ENCODE measurements at regions not wholly inside any gene's neighbourhood (a gene's known extent, or its start where the extent isn't known, plus 50 kb on each side); places are given as distances from the start of the nearest gene placed in this dataset.
"Not testable (repeated sequence)": the region's sequence is repeated elsewhere in the genome, so short reads cannot be mapped to it uniquely, and the experiment has no call there.

DNA sequence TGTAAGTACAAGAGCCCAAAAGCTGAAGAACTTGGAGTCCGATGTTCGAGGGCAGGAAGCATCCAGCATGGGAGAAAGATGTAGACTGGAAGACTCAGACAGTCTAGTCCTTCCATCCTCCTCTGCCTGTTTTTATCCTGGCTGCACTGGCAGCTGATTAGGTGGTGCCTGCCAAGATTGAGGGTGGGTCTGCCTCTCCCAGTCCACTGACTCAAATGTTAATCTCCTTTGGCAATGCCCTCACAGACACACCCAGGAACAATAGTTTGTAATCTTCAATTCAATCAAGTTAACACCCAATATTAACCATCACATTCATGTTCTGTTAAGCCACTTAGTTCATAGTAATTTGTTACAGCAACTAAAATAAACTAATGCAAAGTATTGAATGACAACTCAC lies 904.4 kb upstream of the HS3ST1 start:
- TF ChIP-seq, protein P1, sequence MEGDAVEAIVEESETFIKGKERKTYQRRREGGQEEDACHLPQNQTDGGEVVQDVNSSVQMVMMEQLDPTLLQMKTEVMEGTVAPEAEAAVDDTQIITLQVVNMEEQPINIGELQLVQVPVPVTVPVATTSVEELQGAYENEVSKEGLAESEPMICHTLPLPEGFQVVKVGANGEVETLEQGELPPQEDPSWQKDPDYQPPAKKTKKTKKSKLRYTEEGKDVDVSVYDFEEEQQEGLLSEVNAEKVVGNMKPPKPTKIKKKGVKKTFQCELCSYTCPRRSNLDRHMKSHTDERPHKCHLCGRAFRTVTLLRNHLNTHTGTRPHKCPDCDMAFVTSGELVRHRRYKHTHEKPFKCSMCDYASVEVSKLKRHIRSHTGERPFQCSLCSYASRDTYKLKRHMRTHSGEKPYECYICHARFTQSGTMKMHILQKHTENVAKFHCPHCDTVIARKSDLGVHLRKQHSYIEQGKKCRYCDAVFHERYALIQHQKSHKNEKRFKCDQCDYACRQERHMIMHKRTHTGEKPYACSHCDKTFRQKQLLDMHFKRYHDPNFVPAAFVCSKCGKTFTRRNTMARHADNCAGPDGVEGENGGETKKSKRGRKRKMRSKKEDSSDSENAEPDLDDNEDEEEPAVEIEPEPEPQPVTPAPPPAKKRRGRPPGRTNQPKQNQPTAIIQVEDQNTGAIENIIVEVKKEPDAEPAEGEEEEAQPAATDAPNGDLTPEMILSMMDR (IDR thresholded peaks at IDR 0.05), result not testable (repeated sequence)
- TF ChIP-seq GATA3 (IDR thresholded peaks at IDR 0.05; ENCODE audit: borderline replicate concordance); SMC3 (IDR thresholded peaks at IDR 0.05); POLR2AphosphoS2 (conservative IDR thresholded peaks at IDR 0.05; ENCODE audit: low read length); EP300 (IDR thresholded peaks at IDR 0.05); JUN (IDR thresholded peaks at IDR 0.05); SREBF2 (IDR thresholded peaks at IDR 0.05): not testable (repeated sequence)
- TF ChIP-seq, protein P2, sequence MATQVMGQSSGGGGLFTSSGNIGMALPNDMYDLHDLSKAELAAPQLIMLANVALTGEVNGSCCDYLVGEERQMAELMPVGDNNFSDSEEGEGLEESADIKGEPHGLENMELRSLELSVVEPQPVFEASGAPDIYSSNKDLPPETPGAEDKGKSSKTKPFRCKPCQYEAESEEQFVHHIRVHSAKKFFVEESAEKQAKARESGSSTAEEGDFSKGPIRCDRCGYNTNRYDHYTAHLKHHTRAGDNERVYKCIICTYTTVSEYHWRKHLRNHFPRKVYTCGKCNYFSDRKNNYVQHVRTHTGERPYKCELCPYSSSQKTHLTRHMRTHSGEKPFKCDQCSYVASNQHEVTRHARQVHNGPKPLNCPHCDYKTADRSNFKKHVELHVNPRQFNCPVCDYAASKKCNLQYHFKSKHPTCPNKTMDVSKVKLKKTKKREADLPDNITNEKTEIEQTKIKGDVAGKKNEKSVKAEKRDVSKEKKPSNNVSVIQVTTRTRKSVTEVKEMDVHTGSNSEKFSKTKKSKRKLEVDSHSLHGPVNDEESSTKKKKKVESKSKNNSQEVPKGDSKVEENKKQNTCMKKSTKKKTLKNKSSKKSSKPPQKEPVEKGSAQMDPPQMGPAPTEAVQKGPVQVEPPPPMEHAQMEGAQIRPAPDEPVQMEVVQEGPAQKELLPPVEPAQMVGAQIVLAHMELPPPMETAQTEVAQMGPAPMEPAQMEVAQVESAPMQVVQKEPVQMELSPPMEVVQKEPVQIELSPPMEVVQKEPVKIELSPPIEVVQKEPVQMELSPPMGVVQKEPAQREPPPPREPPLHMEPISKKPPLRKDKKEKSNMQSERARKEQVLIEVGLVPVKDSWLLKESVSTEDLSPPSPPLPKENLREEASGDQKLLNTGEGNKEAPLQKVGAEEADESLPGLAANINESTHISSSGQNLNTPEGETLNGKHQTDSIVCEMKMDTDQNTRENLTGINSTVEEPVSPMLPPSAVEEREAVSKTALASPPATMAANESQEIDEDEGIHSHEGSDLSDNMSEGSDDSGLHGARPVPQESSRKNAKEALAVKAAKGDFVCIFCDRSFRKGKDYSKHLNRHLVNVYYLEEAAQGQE (IDR thresholded peaks at IDR 0.05), result not testable (repeated sequence)
